Natural killer cell (primary cell): ENCODE measurements at regions not wholly inside any gene's neighbourhood (a gene's known extent, or its start where the extent isn't known, plus 50 kb on each side); places are given as distances from the start of the nearest gene placed in this dataset.

Source experiments
- ATAC-seq, 3 donors: fragments of 150-1000 bp in 2 of 3; fragments of 200-7000 bp in 1 of 3; cut with Tn5 transposase; 1 replicate in 1 of 3; 2 replicates in 2 of 3; pipeline ENCODE4 v1.10.0; 2021; ENCODE audit warnings: mild to moderate bottlenecking in 2 of 3, moderate library complexity in 2 of 3
- DNase-seq, 2 donors: peaks; one replicate each; pipeline versions ENCODE4 v3.0.0 to v3.0.0-alpha.2; 2013 to 2021; ENCODE audit warnings: mixed read lengths in 1 of 2
- H3K27ac ChIP-seq: one replicate; pipeline ENCODE4 v1.5.1; 2013; ENCODE audit warnings: mild to moderate bottlenecking, low read length
- H3K27me3 ChIP-seq: one replicate; pipeline ENCODE4 v1.6.1; 2013; ENCODE audit warnings: low read length; ENCODE audit not compliant: control insufficient read depth, insufficient read depth
- H3K36me3 ChIP-seq: one replicate; pipeline ENCODE4 v1.6.1; 2013; ENCODE audit warnings: low read length; ENCODE audit not compliant: control insufficient read depth, insufficient read depth
- H3K4me1 ChIP-seq: one replicate; pipeline ENCODE4 v1.6.1; 2013; ENCODE audit warnings: low read length; ENCODE audit not compliant: control insufficient read depth, insufficient read depth
- H3K4me3 ChIP-seq: one replicate; pipeline ENCODE4 v1.5.1; 2013; ENCODE audit warnings: low read length
- H3K9me3 ChIP-seq: one replicate; pipeline ENCODE4 v1.6.1; 2013; ENCODE audit warnings: low read length; ENCODE audit not compliant: control insufficient read depth, insufficient read depth
- H3K27ac Mint-ChIP-seq, 2 donors: one replicate each; pipeline ENCODE4 v1.8.0; 2022; ENCODE audit warnings: mild to moderate bottlenecking in 2 of 2, mixed read lengths in 2 of 2, moderate library complexity in 1 of 2
- H3K27me3 Mint-ChIP-seq, 2 donors: one replicate each; pipeline ENCODE4 v1.8.0; 2022; ENCODE audit warnings: low read depth in 2 of 2, mixed read lengths in 2 of 2
- H3K36me3 Mint-ChIP-seq: one replicate; pipeline ENCODE4 v1.8.0; 2022; ENCODE audit warnings: mixed read lengths
- H3K4me1 Mint-ChIP-seq, 2 donors: one replicate each; pipeline ENCODE4 v1.8.0; 2022; ENCODE audit warnings: mixed read lengths in 2 of 2
- H3K4me3 Mint-ChIP-seq: one replicate; pipeline ENCODE4 v1.8.0; 2022; ENCODE audit warnings: mild to moderate bottlenecking, moderate library complexity, mixed read lengths
- H3K9me3 Mint-ChIP-seq, 2 donors: one replicate each; pipeline ENCODE4 v1.8.0; 2022; ENCODE audit warnings: mixed read lengths in 2 of 2
- CTCF ChIP-seq: fragments of 200-600 bp; IDR thresholded peaks from one replicate; pipeline ENCODE4 v1.8.0; 2022; ENCODE audit warnings: antibody characterized with exemption
- WGBS: methylation state at CpG from one replicate; pipeline ENCODE4 v1.1.7; 2013; ENCODE audit warnings: missing lambda C conversion rate; ENCODE audit not compliant: insufficient coverage; 5-methylcytosine and 5-hydroxymethylcytosine counted together
- intact Hi-C: fragments of 100-400 bp; cut with micrococcal nuclease; formaldehyde crosslinking; loops from one replicate; pipeline ENCODE4 v1.14.2; 2022

- H3K9me3 Mint-ChIP-seq: peaks cover 0 to 2% of the 10 kb centered on the region in 2 donors
- no peaks in the 10 kb centered on the region for H3K36me3 ChIP-seq
- no peak overlapping the region for H3K4me3 ChIP-seq
- H3K36me3 Mint-ChIP-seq: no peaks in the 10 kb centered on the region
- DNase-seq (peak in 1 of 2 donors; percentile 42), ATAC-seq (peak; percentile 83 to 93 (median 86))
- H3K27ac ChIP-seq: no peak overlapping the region
- 33% methylated on average over 3 of the region's 4 CpGs for WGBS
- no peak for TF ChIP-seq CTCF
- no peaks in the 10 kb centered on the region for H3K9me3 ChIP-seq
- H3K4me3 Mint-ChIP-seq: peak overlapping the region; percentile 67
- peak overlapping the region; percentile 88 to 89 for H3K27ac Mint-ChIP-seq
- no peaks in the 10 kb centered on the region for H3K27me3 Mint-ChIP-seq
- intact Hi-C loops: loop anchor here (1.0 to 2.0 kb wide), 3 partner anchors 53 to 118 kb away; no protein-coding TSS in a partner anchor
- peaks cover 39 to 51% of the 10 kb centered on the region in 2 donors for H3K4me1 Mint-ChIP-seq
- H3K4me1 ChIP-seq: peaks cover 10% of the 10 kb centered on the region
- H3K27me3 ChIP-seq: no peaks in the 10 kb centered on the region
These were observed 54.0 kb upstream of the ATP2B1 start for GRCh38 chr12:89762498-89763170.

- WGBS: 0% methylated on average over 1 of the region's 2 CpGs
- no peaks in the 10 kb centered on the region for H3K27me3 ChIP-seq
- peak overlapping the region; percentile 72 for H3K27ac ChIP-seq
- Mint-ChIP-seq H3K4me3 (peak overlapping the region; percentile 80), H3K9me3 (peaks cover 0 to 8% of the 10 kb centered on the region in 2 donors), H3K36me3 (no peaks in the 10 kb centered on the region), H3K4me1 (peaks cover 49 to 62% of the 10 kb centered on the region in 2 donors), H3K27ac (peak overlapping the region; percentile 78 to 88), H3K27me3 (no peaks in the 10 kb centered on the region)
- H3K36me3 ChIP-seq: no peaks in the 10 kb centered on the region
- H3K4me1 ChIP-seq: peaks cover 10% of the 10 kb centered on the region
- intact Hi-C loops: loop anchor here (1.0 kb wide), 1 partner anchor 23 kb away; no protein-coding TSS in a partner anchor
- no peak for TF ChIP-seq CTCF
- H3K9me3 ChIP-seq: no peaks in the 10 kb centered on the region
- peak in 1 of 2 donors; percentile 72 for DNase-seq
- H3K4me3 ChIP-seq: no peak overlapping the region
- ATAC-seq: peak; percentile 38 to 62 (median 62)
These were observed 52.1 kb upstream of the ATP2B1 start for GRCh38 chr12:89760783-89761182.
